Osteocyte (in vitro differentiated cells): ENCODE measurements at regions not wholly inside any gene's neighbourhood (a gene's known extent, or its start where the extent isn't known, plus 50 kb on each side); places are given as distances from the start of the nearest gene placed in this dataset.

Experiments
- DNase-seq: peaks from one replicate; pipeline ENCODE4 v3.0.0; 2021; ENCODE audit warnings: mixed read lengths; ENCODE audit not compliant: unreplicated experiment; ENCODE audit errors: extremely low spot score
- H3K27ac Mint-ChIP-seq: one replicate; pipeline ENCODE4 v1.8.0; 2021; ENCODE audit warnings: mild to moderate bottlenecking, mixed read lengths; ENCODE audit not compliant: unreplicated experiment
- H3K27me3 Mint-ChIP-seq: one replicate; pipeline ENCODE4 v1.8.0; 2021; ENCODE audit warnings: mixed read lengths; ENCODE audit not compliant: unreplicated experiment
- H3K36me3 Mint-ChIP-seq: one replicate; pipeline ENCODE4 v1.8.0; 2021; ENCODE audit warnings: mixed read lengths; ENCODE audit not compliant: unreplicated experiment
- H3K4me1 Mint-ChIP-seq: one replicate; pipeline ENCODE4 v1.8.0; 2021; ENCODE audit warnings: mixed read lengths; ENCODE audit not compliant: unreplicated experiment
- H3K4me3 Mint-ChIP-seq: one replicate; pipeline ENCODE4 v1.8.0; 2021; ENCODE audit warnings: mild to moderate bottlenecking, moderate library complexity, mixed read lengths; ENCODE audit not compliant: unreplicated experiment
- H3K9me3 Mint-ChIP-seq: one replicate; pipeline ENCODE4 v1.8.0; 2021; ENCODE audit warnings: mixed read lengths; ENCODE audit not compliant: unreplicated experiment
- TF ChIP-seq, protein P1 (sequence below): fragments of 200-600 bp; sonication (generic); IDR thresholded peaks from 2 replicates; pipeline ENCODE4 v1.5.0; 2021; ENCODE audit warnings: antibody characterized with exemption, mild to moderate bottlenecking, moderate library complexity

DNA sequence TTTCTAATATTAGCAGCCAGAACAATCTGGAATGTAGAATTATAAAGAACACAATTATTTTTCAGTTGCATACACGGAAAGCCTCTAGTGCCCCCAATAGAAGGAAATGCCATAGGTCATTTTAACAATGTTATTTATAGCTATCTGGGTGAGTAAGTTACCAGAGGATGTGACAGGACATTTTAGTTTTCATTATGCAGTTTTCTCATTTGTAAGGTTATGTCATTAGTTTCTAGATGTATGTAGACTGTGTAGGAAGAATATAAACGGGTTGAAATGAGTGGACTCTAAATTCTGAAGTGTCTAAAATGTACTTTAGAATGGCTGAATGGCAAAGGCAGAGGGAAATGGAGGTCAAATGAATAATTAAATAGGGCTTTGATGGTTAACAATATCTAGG lies 213.3 kb downstream of the DTHD1 start:
- no peak overlapping the region for H3K4me3 Mint-ChIP-seq

DNA sequence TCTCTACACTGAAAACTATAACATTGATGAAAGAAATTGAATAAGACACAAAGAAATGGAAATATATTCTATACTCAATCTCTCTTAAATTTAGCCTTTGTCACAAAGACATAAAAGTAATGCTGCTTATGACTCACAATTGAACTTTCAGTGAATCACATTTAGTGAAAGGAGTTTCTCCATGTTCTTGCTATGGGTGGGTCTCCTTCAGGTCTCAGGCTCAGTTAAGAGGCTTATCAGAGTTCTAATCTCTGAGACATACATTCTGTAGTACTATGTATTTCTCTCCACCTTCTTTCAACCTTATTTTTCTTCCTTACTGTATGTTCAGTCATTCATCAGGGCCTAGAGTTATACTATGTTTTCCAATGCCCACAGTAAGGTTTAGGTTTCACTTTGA lies 220.9 kb downstream of the DTHD1 start:
- Mint-ChIP-seq H3K36me3 (no peaks in the 10 kb centered on the region), H3K4me3 (no peak overlapping the region), H3K9me3 (peaks cover 14% of the 10 kb centered on the region), H3K27ac (no peak overlapping the region), H3K27me3 (no peaks in the 10 kb centered on the region), H3K4me1 (no peaks in the 10 kb centered on the region)
- no peak for DNase-seq
- TF ChIP-seq, protein P1, sequence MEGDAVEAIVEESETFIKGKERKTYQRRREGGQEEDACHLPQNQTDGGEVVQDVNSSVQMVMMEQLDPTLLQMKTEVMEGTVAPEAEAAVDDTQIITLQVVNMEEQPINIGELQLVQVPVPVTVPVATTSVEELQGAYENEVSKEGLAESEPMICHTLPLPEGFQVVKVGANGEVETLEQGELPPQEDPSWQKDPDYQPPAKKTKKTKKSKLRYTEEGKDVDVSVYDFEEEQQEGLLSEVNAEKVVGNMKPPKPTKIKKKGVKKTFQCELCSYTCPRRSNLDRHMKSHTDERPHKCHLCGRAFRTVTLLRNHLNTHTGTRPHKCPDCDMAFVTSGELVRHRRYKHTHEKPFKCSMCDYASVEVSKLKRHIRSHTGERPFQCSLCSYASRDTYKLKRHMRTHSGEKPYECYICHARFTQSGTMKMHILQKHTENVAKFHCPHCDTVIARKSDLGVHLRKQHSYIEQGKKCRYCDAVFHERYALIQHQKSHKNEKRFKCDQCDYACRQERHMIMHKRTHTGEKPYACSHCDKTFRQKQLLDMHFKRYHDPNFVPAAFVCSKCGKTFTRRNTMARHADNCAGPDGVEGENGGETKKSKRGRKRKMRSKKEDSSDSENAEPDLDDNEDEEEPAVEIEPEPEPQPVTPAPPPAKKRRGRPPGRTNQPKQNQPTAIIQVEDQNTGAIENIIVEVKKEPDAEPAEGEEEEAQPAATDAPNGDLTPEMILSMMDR = no peak

More for the DNA sequence above, 213.3 kb downstream of the DTHD1 start:
- TF ChIP-seq, protein P1 = no peak
- no peaks in the 10 kb centered on the region for H3K36me3 Mint-ChIP-seq
- no peak for DNase-seq
- H3K27ac Mint-ChIP-seq = no peak overlapping the region
- peaks cover 6% of the 10 kb centered on the region for H3K9me3 Mint-ChIP-seq
- no peaks in the 10 kb centered on the region for H3K4me1 Mint-ChIP-seq
- no peaks in the 10 kb centered on the region for H3K27me3 Mint-ChIP-seq

- H3K4me1 Mint-ChIP-seq = no peaks in the 10 kb centered on the region
- no peak for DNase-seq
- H3K36me3 Mint-ChIP-seq = no peaks in the 10 kb centered on the region
- no peak overlapping the region for H3K27ac Mint-ChIP-seq
- H3K9me3 Mint-ChIP-seq = peaks cover 3% of the 10 kb centered on the region
- H3K27me3 Mint-ChIP-seq = no peaks in the 10 kb centered on the region
- TF ChIP-seq, protein P1 = no peak
- no peak overlapping the region for H3K4me3 Mint-ChIP-seq
Measured at GRCh38 chr4:36508394-36508793, 227.0 kb downstream of the DTHD1 start.

DNA sequence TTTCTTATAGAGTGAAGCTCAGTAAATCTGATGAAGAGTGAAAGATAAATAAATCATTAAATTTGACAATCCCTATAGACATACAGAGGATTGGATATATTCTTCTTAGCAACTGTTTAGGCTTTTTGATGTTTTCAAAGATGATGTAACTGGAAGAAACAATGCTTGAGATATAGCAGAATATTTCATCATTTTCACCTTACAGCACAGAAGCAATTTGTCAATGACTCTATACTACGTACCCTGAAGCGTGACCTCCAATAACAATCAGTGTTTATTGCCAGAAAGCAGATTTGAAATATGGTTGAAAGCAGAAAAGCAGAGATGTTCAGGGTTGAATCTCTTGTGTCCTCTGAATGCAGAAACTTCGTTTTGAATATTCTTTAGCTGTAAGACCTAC lies 228.4 kb downstream of the DTHD1 start:
- Mint-ChIP-seq H3K27ac (no peak overlapping the region), H3K36me3 (no peaks in the 10 kb centered on the region), H3K4me1 (no peaks in the 10 kb centered on the region), H3K9me3 (peaks cover 3% of the 10 kb centered on the region), H3K27me3 (no peaks in the 10 kb centered on the region), H3K4me3 (no peak overlapping the region)
- no peak for DNase-seq
- TF ChIP-seq, protein P1 = no peak

- Mint-ChIP-seq H3K4me3 (no peak overlapping the region), H3K9me3 (peaks cover 3% of the 10 kb centered on the region), H3K36me3 (no peaks in the 10 kb centered on the region), H3K27ac (no peak overlapping the region), H3K27me3 (no peaks in the 10 kb centered on the region), H3K4me1 (no peaks in the 10 kb centered on the region)
- TF ChIP-seq, protein P1 = no peak
- no peak for DNase-seq
Measured at GRCh38 chr4:36511785-36512184, 230.4 kb downstream of the DTHD1 start.
